Mesenchymal stem cell (in vitro differentiated cells and primary cell): ENCODE measurements at regions not wholly inside any gene's neighbourhood (a gene's known extent, or its start where the extent isn't known, plus 50 kb on each side); places are given as distances from the start of the nearest gene placed in this dataset.

Experiments used
- DNase-seq: peaks from one replicate; pipeline ENCODE4 v3.0.0-alpha.2; 2013
- H2AFZ ChIP-seq: one replicate; pipeline ENCODE4 v1.6.1; 2013; ENCODE audit warnings: low read depth, mild to moderate bottlenecking, control low read depth, inconsistent platforms, low read length, moderate library complexity
- H2AK5ac ChIP-seq: 2 replicates; pipeline ENCODE4 v1.6.1; 2013; ENCODE audit warnings: low read length, moderate library complexity, mild to moderate bottlenecking, inconsistent platforms; ENCODE audit not compliant: severe bottlenecking
- H2BK120ac ChIP-seq: one replicate; pipeline ENCODE4 v1.6.1; 2013; ENCODE audit warnings: low read depth, mild to moderate bottlenecking, inconsistent platforms, low read length, moderate library complexity
- H2BK12ac ChIP-seq, 2 experiments: one replicate each; pipeline ENCODE4 v1.6.1; 2013; ENCODE audit warnings: inconsistent platforms in 2 of 2, low read length in 2 of 2, mild to moderate bottlenecking in 2 of 2, moderate library complexity in 2 of 2, control low read depth in 1 of 2
- H2BK15ac ChIP-seq: one replicate; pipeline ENCODE4 v1.6.1; 2013; ENCODE audit warnings: mild to moderate bottlenecking, low read depth, inconsistent platforms; ENCODE audit not compliant: poor library complexity, severe bottlenecking
- H2BK5ac ChIP-seq: 2 replicates; pipeline ENCODE4 v1.6.1; 2013; ENCODE audit warnings: low read depth, mild to moderate bottlenecking, low read length, control low read depth, inconsistent platforms; ENCODE audit not compliant: poor library complexity, severe bottlenecking
- H3K14ac ChIP-seq, 2 experiments: one replicate each; pipeline ENCODE4 v1.6.1; 2013; ENCODE audit warnings: inconsistent platforms in 2 of 2, low read length in 2 of 2, control low read depth in 1 of 2, mild to moderate bottlenecking in 1 of 2, moderate library complexity in 1 of 2
- H3K18ac ChIP-seq, 2 experiments: one replicate each; pipeline ENCODE4 v1.6.1; 2013; ENCODE audit warnings: inconsistent platforms in 2 of 2, low read length in 2 of 2, control low read depth in 1 of 2, low read depth in 1 of 2, mild to moderate bottlenecking in 1 of 2
- H3K23ac ChIP-seq, 2 experiments: one replicate each; pipeline ENCODE4 v1.6.1; 2013; ENCODE audit warnings: inconsistent platforms in 2 of 2, low read length in 2 of 2, mild to moderate bottlenecking in 2 of 2, moderate library complexity in 2 of 2, control low read depth in 1 of 2
- H3K27ac ChIP-seq: 2 replicates; pipeline ENCODE4 v1.5.1; 2013; ENCODE audit warnings: mild to moderate bottlenecking, moderate library complexity, low read length, control low read depth, inconsistent platforms; ENCODE audit not compliant: poor library complexity, severe bottlenecking
- H3K27me3 ChIP-seq, 2 experiments: 2 replicates each; pipeline versions ENCODE4 v1.6.1 to v1.7.0; 2013; ENCODE audit warnings: low read length in 2 of 2, mild to moderate bottlenecking in 2 of 2, moderate library complexity in 2 of 2, control low read depth in 1 of 2, inconsistent platforms in 1 of 2; ENCODE audit not compliant: control insufficient read depth in 1 of 2, insufficient read depth in 1 of 2
- H3K36me3 ChIP-seq, 2 experiments: 2 replicates each; pipeline versions ENCODE4 v1.6.1 to v1.7.0; 2013; ENCODE audit warnings: low read length in 2 of 2, control low read depth in 1 of 2, inconsistent platforms in 1 of 2, low read depth in 1 of 2, mild to moderate bottlenecking in 1 of 2; ENCODE audit not compliant: insufficient read depth in 2 of 2, control insufficient read depth in 1 of 2
- H3K4ac ChIP-seq, 2 experiments: one replicate each; pipeline ENCODE4 v1.6.1; 2013; ENCODE audit warnings: inconsistent platforms in 2 of 2, low read length in 2 of 2, mild to moderate bottlenecking in 2 of 2, moderate library complexity in 2 of 2, control low read depth in 1 of 2, low read depth in 1 of 2
- H3K4me1 ChIP-seq: 2 replicates; pipeline ENCODE4 v1.6.1; 2013; ENCODE audit warnings: low read depth, low read length, control low read depth; ENCODE audit not compliant: control insufficient read depth, insufficient read depth
- H3K4me2 ChIP-seq: 2 replicates; pipeline ENCODE4 v1.6.1; 2013; ENCODE audit warnings: low read length, mild to moderate bottlenecking, inconsistent platforms; ENCODE audit not compliant: poor library complexity, severe bottlenecking
- H3K4me3 ChIP-seq, 2 experiments: 2 replicates each; pipeline versions ENCODE4 v1.5.1 to v1.7.0; 2013; ENCODE audit warnings: low read length in 2 of 2, mild to moderate bottlenecking in 2 of 2, control low read depth in 1 of 2, low read depth in 1 of 2; ENCODE audit not compliant: insufficient read depth in 1 of 2
- H3K79me1 ChIP-seq: replicated peaks from 2 replicates; pipeline ENCODE4 v1.6.1; 2013; ENCODE audit warnings: mild to moderate bottlenecking, control low read depth, low read length, inconsistent platforms; ENCODE audit not compliant: poor library complexity, severe bottlenecking
- H3K9ac ChIP-seq: 2 replicates; pipeline ENCODE4 v1.7.0; 2013; ENCODE audit warnings: mild to moderate bottlenecking, low read length, moderate library complexity
- H3K9me3 ChIP-seq: 2 replicates; pipeline ENCODE4 v1.7.0; 2013; ENCODE audit warnings: mild to moderate bottlenecking, low read length; ENCODE audit not compliant: control insufficient read depth
- H4K8ac ChIP-seq: one replicate; pipeline ENCODE4 v1.6.1; 2013; ENCODE audit warnings: inconsistent platforms, mild to moderate bottlenecking, low read length, moderate library complexity
- H4K91ac ChIP-seq: one replicate; pipeline ENCODE4 v1.6.1; 2013; ENCODE audit warnings: mild to moderate bottlenecking, low read length, inconsistent platforms
- WGBS: methylation state at CpG from one replicate; pipeline ENCODE4 v1.1.7; 2013; ENCODE audit warnings: mixed read lengths; 5-methylcytosine and 5-hydroxymethylcytosine counted together

DNA sequence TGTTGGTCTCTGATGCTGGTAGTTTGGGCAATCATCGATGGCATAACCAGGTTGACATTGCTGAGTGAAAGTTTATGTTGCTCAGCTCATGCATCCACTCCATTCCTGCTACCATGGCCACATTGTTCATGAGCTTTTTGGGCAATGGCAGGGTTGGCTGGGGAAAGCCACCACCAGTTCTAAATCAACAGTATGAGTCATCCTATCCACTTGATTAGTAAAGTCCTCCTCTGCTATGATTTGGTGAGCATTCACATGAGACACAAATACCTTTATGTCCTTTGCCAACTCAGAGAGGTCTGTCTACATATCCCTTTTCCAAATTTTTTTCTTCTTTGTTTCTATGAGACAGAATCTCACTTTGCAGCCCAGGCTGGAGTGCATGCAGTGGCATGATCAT, 129.7 kb upstream of the FBN2 start:
- no peak overlapping the region for H3K23ac ChIP-seq
- no peak overlapping the region for H3K18ac ChIP-seq
- H3K4me1 ChIP-seq = no peaks in the 10 kb centered on the region
- H2BK15ac ChIP-seq = no peak overlapping the region
- WGBS = 100% methylated on average over 1 of the region's 1 CpG
- H2AK5ac ChIP-seq = no peak overlapping the region
- no peak overlapping the region for H2BK120ac ChIP-seq
- H3K9ac ChIP-seq = no peak overlapping the region
- H3K79me1 ChIP-seq = no peaks in the 10 kb centered on the region
- no peak for DNase-seq
- no peak overlapping the region for H3K4ac ChIP-seq
- peak overlapping the region in 1 of 2 experiments; percentile 26 for H3K4me3 ChIP-seq
- H3K9me3 ChIP-seq = no peaks in the 10 kb centered on the region
- no peak overlapping the region for H4K8ac ChIP-seq
- H2BK12ac ChIP-seq = no peak overlapping the region
- no peak overlapping the region for H3K27ac ChIP-seq
- H3K4me2 ChIP-seq = no peak overlapping the region
- no peak overlapping the region for H4K91ac ChIP-seq
- no peak overlapping the region for H2AFZ ChIP-seq
- H2BK5ac ChIP-seq = no peak overlapping the region
- H3K14ac ChIP-seq = no peak overlapping the region
- H3K36me3 ChIP-seq = no peaks in the 10 kb centered on the region
- no peaks in the 10 kb centered on the region for H3K27me3 ChIP-seq

DNA sequence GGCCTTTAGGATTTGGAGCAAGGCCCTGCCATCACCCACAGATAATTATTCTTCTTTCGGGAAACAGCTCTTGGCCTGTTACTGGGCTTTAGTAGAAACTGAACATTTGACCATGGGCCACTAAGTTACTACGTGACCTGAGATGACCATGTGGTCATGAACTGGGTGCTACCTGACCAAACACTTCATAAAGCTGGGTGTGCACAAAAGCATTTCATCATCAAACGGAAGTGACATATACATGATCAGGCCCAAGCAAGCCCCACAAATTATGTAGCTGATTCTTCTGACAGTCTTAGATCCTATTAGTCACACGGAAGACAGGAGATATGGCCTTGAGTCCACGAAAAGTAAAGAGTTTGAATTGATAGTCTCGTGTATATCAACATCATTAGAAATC, 130.9 kb upstream of the FBN2 start:
- no peaks in the 10 kb centered on the region for H3K9me3 ChIP-seq
- H2AFZ ChIP-seq = no peak overlapping the region
- H3K4me1 ChIP-seq = no peaks in the 10 kb centered on the region
- no peak overlapping the region for H3K4me2 ChIP-seq
- H3K27ac ChIP-seq = no peak overlapping the region
- no peak overlapping the region for H2AK5ac ChIP-seq
- H4K8ac ChIP-seq = no peak overlapping the region
- no peak overlapping the region for H2BK5ac ChIP-seq
- no peak overlapping the region for H4K91ac ChIP-seq
- H3K14ac ChIP-seq = no peak overlapping the region
- DNase-seq = no peak
- H3K27me3 ChIP-seq = no peaks in the 10 kb centered on the region
- 95% methylated on average over 3 of the region's 6 CpGs for WGBS
- no peak overlapping the region for H3K4me3 ChIP-seq
- no peak overlapping the region for H3K9ac ChIP-seq
- H2BK15ac ChIP-seq = no peak overlapping the region
- no peaks in the 10 kb centered on the region for H3K79me1 ChIP-seq
- no peak overlapping the region for H3K18ac ChIP-seq
- no peak overlapping the region for H2BK120ac ChIP-seq
- no peak overlapping the region for H3K23ac ChIP-seq
- no peaks in the 10 kb centered on the region for H3K36me3 ChIP-seq
- no peak overlapping the region for H3K4ac ChIP-seq
- no peak overlapping the region for H2BK12ac ChIP-seq

DNA sequence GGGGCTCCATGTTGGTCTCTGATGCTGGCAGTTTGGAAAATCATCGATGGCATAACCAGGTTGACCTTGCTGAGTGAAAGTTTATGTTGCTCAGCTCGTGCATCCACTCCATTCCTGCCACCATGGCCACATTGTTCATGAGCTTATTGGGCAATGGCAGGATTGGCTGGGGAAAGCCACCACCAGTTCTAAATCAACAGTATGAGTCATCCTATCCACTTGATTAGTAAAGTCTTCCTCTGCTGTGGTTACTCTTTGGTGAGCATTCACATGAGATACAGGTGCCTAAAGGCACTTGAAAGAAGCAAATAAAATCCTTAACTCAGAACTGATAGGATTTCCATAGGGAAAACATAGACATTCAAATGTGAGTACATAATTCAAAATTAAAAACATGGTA, 131.8 kb upstream of the FBN2 start:
- H3K79me1 ChIP-seq = no peaks in the 10 kb centered on the region
- H3K18ac ChIP-seq = no peak overlapping the region
- no peak overlapping the region for H2BK5ac ChIP-seq
- H2BK120ac ChIP-seq = no peak overlapping the region
- no peak overlapping the region for H3K27ac ChIP-seq
- no peaks in the 10 kb centered on the region for H3K27me3 ChIP-seq
- H3K4me3 ChIP-seq = no peak overlapping the region
- H2AFZ ChIP-seq = no peak overlapping the region
- no peak overlapping the region for H3K4ac ChIP-seq
- 72% methylated on average over 2 of the region's 2 CpGs for WGBS
- H3K14ac ChIP-seq = no peak overlapping the region
- no peak overlapping the region for H2BK12ac ChIP-seq
- no peak overlapping the region for H4K8ac ChIP-seq
- H2BK15ac ChIP-seq = no peak overlapping the region
- H2AK5ac ChIP-seq = no peak overlapping the region
- no peak overlapping the region for H4K91ac ChIP-seq
- peak; percentile 30 for DNase-seq
- no peak overlapping the region for H3K23ac ChIP-seq
- H3K9me3 ChIP-seq = no peaks in the 10 kb centered on the region
- no peak overlapping the region for H3K4me2 ChIP-seq
- no peaks in the 10 kb centered on the region for H3K4me1 ChIP-seq
- H3K9ac ChIP-seq = no peak overlapping the region
- H3K36me3 ChIP-seq = no peaks in the 10 kb centered on the region

GRCh38 chr5:128671943-128672342, 133.9 kb upstream of the FBN2 start:
- H4K91ac ChIP-seq = no peak overlapping the region
- H2AFZ ChIP-seq = no peak overlapping the region
- no peaks in the 10 kb centered on the region for H3K36me3 ChIP-seq
- no peaks in the 10 kb centered on the region for H3K79me1 ChIP-seq
- H3K27ac ChIP-seq = no peak overlapping the region
- no peak overlapping the region for H2AK5ac ChIP-seq
- H4K8ac ChIP-seq = no peak overlapping the region
- H3K23ac ChIP-seq = no peak overlapping the region
- 24% methylated on average over 2 of the region's 2 CpGs for WGBS
- H2BK12ac ChIP-seq = no peak overlapping the region
- no peak overlapping the region for H2BK15ac ChIP-seq
- no peak overlapping the region for H3K4ac ChIP-seq
- no peaks in the 10 kb centered on the region for H3K27me3 ChIP-seq
- H2BK5ac ChIP-seq = no peak overlapping the region
- no peak overlapping the region for H3K9ac ChIP-seq
- H3K18ac ChIP-seq = no peak overlapping the region
- no peak overlapping the region for H3K4me2 ChIP-seq
- no peak overlapping the region for H3K14ac ChIP-seq
- DNase-seq = no peak
- no peak overlapping the region for H2BK120ac ChIP-seq
- peaks cover 4% of the 10 kb centered on the region for H3K9me3 ChIP-seq
- H3K4me1 ChIP-seq = no peaks in the 10 kb centered on the region
- no peak overlapping the region for H3K4me3 ChIP-seq
